PC-3 (cell line): ENCODE measurements at regions not wholly inside any gene's neighbourhood (a gene's known extent, or its start where the extent isn't known, plus 50 kb on each side); places are given as distances from the start of the nearest gene placed in this dataset.
A peak's percentile ranks its signal among the peaks of the same experiment; 100 is the strongest.

Experiments used
- ATAC-seq: fragments of 200-7000 bp; cut with Tn5 transposase; 2 replicates; pipeline ENCODE4 v1.9.1; 2020; ENCODE audit warnings: mild to moderate bottlenecking, moderate library complexity
- BruUV-seq: library from RNA; stranded (reverse); fragments of 400-500 nt; replicated peaks from 2 replicates; lab custom pipeline; 2021; lab: Mats Ljungman, UMichigan
- CTCF ChIA-PET: fragments of 300-600 bp; sonication (Branson Sonifier 250); formaldehyde crosslinking; loops from one replicate; lab custom pipeline; 2022; ENCODE audit warnings: antibody characterized with exemption; lab: Charles Lee
- POLR2A ChIA-PET: fragments of 300-600 bp; sonication (Branson Sonifier 250); formaldehyde crosslinking; loops from one replicate; lab custom pipeline; 2022; ENCODE audit warnings: antibody characterized with exemption; ENCODE audit not compliant: unreplicated experiment; lab: Charles Lee
- DNase-seq: peaks from one replicate; pipeline ENCODE4 v3.0.0-alpha.2; 2015
- H2AFZ ChIP-seq: fragments of 300-600 bp; sonication (generic); 2 replicates; pipeline ENCODE4 v1.6.0; 2016; ENCODE audit warnings: antibody characterized with exemption, low read length
- H3F3A ChIP-seq: fragments of 300-600 bp; sonication (generic); one replicate; pipeline ENCODE4 v1.6.0; 2017; ENCODE audit warnings: antibody characterized with exemption, low read length, control low read depth, mild to moderate bottlenecking; ENCODE audit not compliant: unreplicated experiment
- H3K27ac ChIP-seq: fragments of 300-600 bp; sonication (generic); 2 replicates; pipeline ENCODE4 v1.5.1; 2016; ENCODE audit warnings: mild to moderate bottlenecking, low read length
- H3K27me3 ChIP-seq: fragments of 300-600 bp; sonication (generic); 2 replicates; pipeline ENCODE4 v1.6.1; 2016; ENCODE audit warnings: low read length, mixed read lengths
- H3K36me3 ChIP-seq: fragments of 300-600 bp; sonication (generic); 2 replicates; pipeline ENCODE4 v1.6.1; 2016; ENCODE audit warnings: low read depth, mixed run types, low read length, mixed read lengths
- H3K4me1 ChIP-seq: fragments of 300-600 bp; sonication (generic); 2 replicates; pipeline ENCODE4 v1.5.1; 2016; ENCODE audit warnings: low read length; ENCODE audit not compliant: insufficient read depth
- H3K4me2 ChIP-seq: fragments of 300-600 bp; sonication (generic); 2 replicates; pipeline ENCODE4 v1.6.0; 2016; ENCODE audit warnings: low read length
- H3K4me3 ChIP-seq: fragments of 300-600 bp; sonication (generic); 2 replicates; pipeline ENCODE4 v1.5.1; 2016; ENCODE audit warnings: mild to moderate bottlenecking, low read length, mixed read lengths
- H3K79me2 ChIP-seq: fragments of 300-600 bp; sonication (generic); 2 replicates; pipeline ENCODE4 v1.6.1; 2017; ENCODE audit warnings: low read length, mixed read lengths
- H3K9ac ChIP-seq: fragments of 300-600 bp; sonication (generic); 2 replicates; pipeline ENCODE4 v1.6.0; 2016; ENCODE audit warnings: mild to moderate bottlenecking, low read length
- H3K9me2 ChIP-seq: fragments of 300-600 bp; sonication (generic); replicated peaks from 2 replicates; pipeline ENCODE4 v1.6.1; 2016; ENCODE audit warnings: mixed run types, low read length, mixed read lengths
- H3K9me3 ChIP-seq: fragments of 300-600 bp; sonication (generic); 2 replicates; pipeline ENCODE4 v1.6.1; 2016; ENCODE audit warnings: low read length, mixed read lengths
- H4K20me1 ChIP-seq: fragments of 300-600 bp; sonication (generic); 2 replicates; pipeline ENCODE4 v1.6.1; 2016; ENCODE audit warnings: low read length, mixed read lengths
- EZH2 ChIP-seq: fragments of 300-600 bp; sonication (generic); IDR thresholded peaks from one replicate; pipeline ENCODE4 v1.6.1; 2017; ENCODE audit warnings: antibody characterized with exemption, mild to moderate bottlenecking, low read length; ENCODE audit not compliant: unreplicated experiment
- EZH2phosphoT487 ChIP-seq: fragments of 300-600 bp; sonication (generic); IDR thresholded peaks from 2 replicates; pipeline ENCODE4 v1.6.1; 2018; ENCODE audit warnings: mild to moderate bottlenecking, antibody characterized with exemption, low read length, borderline replicate concordance
- intact Hi-C: fragments of 100-400 bp; cut with micrococcal nuclease; formaldehyde crosslinking; loops from 2 replicates; pipeline ENCODE4 v1.9.0; 2023
- TF ChIP-seq, protein P1 (sequence below): fragments of 300-600 bp; sonication (generic); conservative IDR thresholded peaks from 2 replicates; pipeline ENCODE4 v1.5.1; 2017; ENCODE audit warnings: antibody characterized with exemption, low read depth, mild to moderate bottlenecking, low read length

DNA sequence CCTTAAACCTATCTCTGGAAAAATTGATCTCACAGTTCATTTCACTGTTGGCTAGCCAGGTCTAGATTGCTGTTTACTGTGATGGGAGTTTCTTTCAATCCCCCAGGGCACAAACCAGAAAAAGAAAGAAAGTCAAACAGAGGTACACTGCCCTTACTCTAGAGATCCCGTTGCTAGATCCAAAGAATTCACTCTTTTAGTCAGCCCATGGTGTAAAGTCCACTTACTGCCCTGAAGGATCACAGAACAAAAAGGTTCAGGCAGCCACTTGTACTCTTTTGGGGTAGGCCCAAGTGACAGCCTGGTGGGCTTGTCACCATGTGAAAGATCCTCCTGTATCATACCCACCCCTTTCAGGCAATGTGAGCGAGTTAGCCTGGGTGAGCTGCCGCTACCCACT is 162.6 kb upstream of the CCDC179 start:
- no peaks in the 10 kb centered on the region for H3K27me3 ChIP-seq
- DNase-seq (no peak), ATAC-seq (no peak)
- H3K27ac ChIP-seq, result no peak overlapping the region
- H4K20me1 ChIP-seq, result no peaks in the 10 kb centered on the region
- BruUV-seq, result no TSS peak
- H3K4me1 ChIP-seq, result peaks cover 7% of the 10 kb centered on the region; the same call in 1 of the 2 replicates
- no peak overlapping the region for H2AFZ ChIP-seq
- no peak overlapping the region for H3K4me3 ChIP-seq
- H3K9me3 ChIP-seq, result no peaks in the 10 kb centered on the region
- H3K9me2 ChIP-seq, result no peaks in the 10 kb centered on the region
- CTCF ChIA-PET, result no interaction called here
- intact Hi-C loops, result loop anchor here (2.0 to 10.0 kb wide), 4 partner anchors 56 to 1472 kb away; partner anchors contain the start of gene LUZP2
- H3K36me3 ChIP-seq, result no peaks in the 10 kb centered on the region
- TF ChIP-seq EZH2phosphoT487 (no peak), EZH2 (no peak)
- TF ChIP-seq, protein P1, sequence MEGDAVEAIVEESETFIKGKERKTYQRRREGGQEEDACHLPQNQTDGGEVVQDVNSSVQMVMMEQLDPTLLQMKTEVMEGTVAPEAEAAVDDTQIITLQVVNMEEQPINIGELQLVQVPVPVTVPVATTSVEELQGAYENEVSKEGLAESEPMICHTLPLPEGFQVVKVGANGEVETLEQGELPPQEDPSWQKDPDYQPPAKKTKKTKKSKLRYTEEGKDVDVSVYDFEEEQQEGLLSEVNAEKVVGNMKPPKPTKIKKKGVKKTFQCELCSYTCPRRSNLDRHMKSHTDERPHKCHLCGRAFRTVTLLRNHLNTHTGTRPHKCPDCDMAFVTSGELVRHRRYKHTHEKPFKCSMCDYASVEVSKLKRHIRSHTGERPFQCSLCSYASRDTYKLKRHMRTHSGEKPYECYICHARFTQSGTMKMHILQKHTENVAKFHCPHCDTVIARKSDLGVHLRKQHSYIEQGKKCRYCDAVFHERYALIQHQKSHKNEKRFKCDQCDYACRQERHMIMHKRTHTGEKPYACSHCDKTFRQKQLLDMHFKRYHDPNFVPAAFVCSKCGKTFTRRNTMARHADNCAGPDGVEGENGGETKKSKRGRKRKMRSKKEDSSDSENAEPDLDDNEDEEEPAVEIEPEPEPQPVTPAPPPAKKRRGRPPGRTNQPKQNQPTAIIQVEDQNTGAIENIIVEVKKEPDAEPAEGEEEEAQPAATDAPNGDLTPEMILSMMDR, result no peak
- no peaks in the 10 kb centered on the region for H3F3A ChIP-seq
- no peaks in the 10 kb centered on the region for H3K79me2 ChIP-seq
- no peak overlapping the region for H3K4me2 ChIP-seq
- POLR2A ChIA-PET, result no interaction called here
- no peak overlapping the region for H3K9ac ChIP-seq

DNA sequence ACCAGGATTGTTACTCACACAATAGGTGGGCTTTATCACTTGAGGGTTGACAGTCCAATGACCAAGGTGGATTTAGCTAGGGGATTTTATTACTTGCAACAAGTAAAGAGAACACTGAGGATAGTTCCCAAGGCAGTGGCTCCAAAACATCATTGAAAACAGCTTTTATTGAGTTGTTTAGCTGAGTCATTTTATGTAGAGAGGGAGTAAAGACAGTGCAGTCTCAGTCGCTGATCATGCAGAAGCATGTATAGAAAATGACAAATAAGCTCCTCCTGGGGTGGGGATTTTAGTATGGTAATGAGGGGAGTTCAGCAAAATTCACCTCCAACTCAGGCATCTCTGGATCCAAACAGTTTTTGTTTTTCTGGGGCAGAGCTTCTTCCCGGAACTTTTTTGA is 163.0 kb upstream of the CCDC179 start:
- peaks cover 7% of the 10 kb centered on the region; the same call in 1 of the 2 replicates for H3K4me1 ChIP-seq

DNA sequence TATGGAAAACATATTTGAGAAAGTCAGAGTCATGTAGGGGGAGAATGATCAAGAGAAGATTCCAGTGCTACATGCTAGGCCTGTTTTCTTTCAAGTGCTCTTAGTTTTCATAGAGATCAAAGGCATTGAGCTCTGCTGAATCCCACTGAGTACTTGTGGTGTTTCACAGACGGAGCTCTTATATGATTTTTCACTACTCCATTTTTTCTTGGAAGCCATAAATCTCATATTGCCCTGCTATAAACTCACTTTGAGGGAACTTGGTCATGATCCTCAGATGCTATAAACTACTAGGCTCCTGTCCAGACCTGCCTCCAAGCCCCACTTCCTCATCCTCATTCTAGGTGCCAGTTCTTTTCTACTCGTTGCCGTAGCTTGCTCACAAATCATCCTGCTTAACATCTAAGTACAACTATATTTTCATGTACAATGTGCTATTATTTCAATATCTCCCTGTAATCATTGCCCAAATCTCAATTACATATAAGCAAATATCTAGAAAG is 180.8 kb upstream of the CCDC179 start:
- ATAC-seq (no peak), DNase-seq (no peak)
- no peaks in the 10 kb centered on the region for H3F3A ChIP-seq
- no peak overlapping the region for H3K4me3 ChIP-seq
- no peaks in the 10 kb centered on the region for H3K36me3 ChIP-seq
- H3K9me2 ChIP-seq, result no peaks in the 10 kb centered on the region
- POLR2A ChIA-PET, result no interaction called here
- H3K27ac ChIP-seq, result no peak overlapping the region
- TF ChIP-seq, protein P1, result no peak
- no peak for TF ChIP-seq EZH2phosphoT487
- no peak for TF ChIP-seq EZH2
- CTCF ChIA-PET, result no interaction called here
- no peaks in the 10 kb centered on the region for H4K20me1 ChIP-seq
- no peak overlapping the region for H3K9ac ChIP-seq
- H3K4me1 ChIP-seq, result no peaks in the 10 kb centered on the region
- no TSS peak for BruUV-seq
- no peak overlapping the region for H3K4me2 ChIP-seq
- H3K27me3 ChIP-seq, result no peaks in the 10 kb centered on the region
- no peak overlapping the region for H2AFZ ChIP-seq
- no peaks in the 10 kb centered on the region for H3K9me3 ChIP-seq
- intact Hi-C loops, result no loop called here
- H3K79me2 ChIP-seq, result no peaks in the 10 kb centered on the region

More for the DNA sequence above, 163.0 kb upstream of the CCDC179 start:
- no TSS peak for BruUV-seq
- intact Hi-C loops, result loop anchor here (2.0 to 10.0 kb wide), 4 partner anchors 55 to 1471 kb away; partner anchors contain the start of gene LUZP2
- Histone ChIP-seq H3F3A (no peaks in the 10 kb centered on the region), H3K27me3 (no peaks in the 10 kb centered on the region), H3K9me3 (no peaks in the 10 kb centered on the region), H3K27ac (no peak overlapping the region), H3K9me2 (no peaks in the 10 kb centered on the region), H4K20me1 (no peaks in the 10 kb centered on the region), H3K4me3 (no peak overlapping the region), H3K79me2 (no peaks in the 10 kb centered on the region), H3K36me3 (no peaks in the 10 kb centered on the region), H3K4me2 (no peak overlapping the region), H3K9ac (no peak overlapping the region), H2AFZ (no peak overlapping the region)
- POLR2A ChIA-PET, result no interaction called here
- DNase-seq (peak; percentile 19), ATAC-seq (peak; percentile 95)
- no peak for TF ChIP-seq EZH2
- TF ChIP-seq, protein P1, result no peak
- CTCF ChIA-PET, result no interaction called here
